ENCODE measurements at regions not wholly inside any gene's neighbourhood (a gene's known extent, or its start where the extent isn't known, plus 50 kb on each side); places are given as distances from the start of the nearest gene placed in this dataset.

GRCh38 chr11:19578871-19579270, 133.8 kb upstream of the NAV2 start:
- in situ Hi-C loops (cut with MboI): no loop called here

More at GRCh38 chr11:19578871-19579270, 133.8 kb upstream of the NAV2 start:
- no peak for TF ChIP-seq ZNF561 (CRISPR knock-in tag; conservative IDR thresholded peaks at IDR 0.05)
- no peak for TF ChIP-seq NCOA2 (IDR thresholded peaks at IDR 0.05; ENCODE audit: partially characterized antibody in 2 of 2)
- TF ChIP-seq, protein P1, sequence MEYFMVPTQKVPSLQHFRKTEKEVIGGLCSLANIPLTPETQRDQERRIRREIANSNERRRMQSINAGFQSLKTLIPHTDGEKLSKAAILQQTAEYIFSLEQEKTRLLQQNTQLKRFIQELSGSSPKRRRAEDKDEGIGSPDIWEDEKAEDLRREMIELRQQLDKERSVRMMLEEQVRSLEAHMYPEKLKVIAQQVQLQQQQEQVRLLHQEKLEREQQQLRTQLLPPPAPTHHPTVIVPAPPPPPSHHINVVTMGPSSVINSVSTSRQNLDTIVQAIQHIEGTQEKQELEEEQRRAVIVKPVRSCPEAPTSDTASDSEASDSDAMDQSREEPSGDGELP (CRISPR knock-in tag; IDR thresholded peaks at IDR 0.05; ENCODE audit: borderline replicate concordance): no peak
- no peak for TF ChIP-seq ZNF696 (CRISPR knock-in tag; conservative IDR thresholded peaks at IDR 0.05)
- TF ChIP-seq ZNF253 (CRISPR knock-in tag; conservative IDR thresholded peaks at IDR 0.05): no peak
- TF ChIP-seq HCFC1 (IDR thresholded peaks at IDR 0.05; ENCODE audit: low read depth, low read length): no peak
- TF ChIP-seq KLF16 (IDR thresholded peaks at IDR 0.05): no peak
- TF ChIP-seq RBM17 (IDR thresholded peaks at IDR 0.05; ENCODE audit: borderline replicate concordance, low read depth, low read length): no peak
- no peak for TF ChIP-seq SRSF3 (IDR thresholded peaks at IDR 0.05; ENCODE audit: insufficient read depth, low read length)
- TF ChIP-seq POLR2AphosphoS5 (IDR thresholded peaks at IDR 0.05; ENCODE audit: control insufficient read depth, insufficient read depth, low read depth, low read length): no peak
- TF ChIP-seq XRCC3 (IDR thresholded peaks at IDR 0.05): no peak
- Histone ChIP-seq H3K9me3 (replicated peaks; ENCODE audit: control insufficient read depth, insufficient read depth, low read depth, low read length) (no peaks in the 10 kb centered on the region), H3K4me3 (no peak overlapping the region), H4K20me1 (replicated peaks; ENCODE audit: control insufficient read depth, insufficient read depth, low read length) (no peaks in the 10 kb centered on the region), H3K4me2 (ENCODE audit: insufficient read depth, low read length) (no peak overlapping the region), H2AFZ (ENCODE audit: low read depth, low read length) (no peak overlapping the region), H3K27me3 (ENCODE audit: control insufficient read depth in 2 of 2, insufficient read depth in 2 of 2, low read length in 2 of 2) (peaks cover 0 to 7% of the 10 kb centered on the region in 2 experiments; a peak in 1 of 5 replicates), H3K27ac (ENCODE audit: extremely low read depth, low read depth, low read length) (no peak overlapping the region), H3K9me1 (ENCODE audit: control insufficient read depth, insufficient read depth, low read length) (no peaks in the 10 kb centered on the region), H3K36me3 (ENCODE audit: control insufficient read depth, insufficient read depth, low read length) (no peaks in the 10 kb centered on the region), H3K4me1 (replicated peaks in 1 of 2; ENCODE audit: control insufficient read depth in 2 of 2, insufficient read depth in 2 of 2, low read length in 2 of 2) (no peaks in the 10 kb centered on the region), H3K9ac (ENCODE audit: insufficient read depth in 1 of 2, low read depth in 2 of 2, low read length in 2 of 2) (no peak overlapping the region), H3K79me2 (ENCODE audit: control insufficient read depth, insufficient read depth, low read length) (no peaks in the 10 kb centered on the region)
- POLR2A ChIA-PET: no interaction called here
- FAIRE-seq (no peak), DNase-seq (ENCODE audit: extremely low read depth in 1 of 4, low spot score in 3 of 4) (no peak), ATAC-seq (no peak)
- WGBS (ENCODE audit: insufficient coverage, low coverage, missing lambda C conversion rate): 0% methylated on average over 2 of the region's 2 CpGs
- no TSS peak for BruUV-seq (replicated peaks)
- intact Hi-C loops (cut with micrococcal nuclease): no loop called here
- CTCF ChIA-PET (ENCODE audit: low intra/inter-chr PET ratio): no interaction called here
